ENCODE measurements at regions not wholly inside any gene's neighbourhood (a gene's known extent, or its start where the extent isn't known, plus 50 kb on each side); places are given as distances from the start of the nearest gene placed in this dataset.
A peak's percentile ranks its signal among the peaks of the same experiment; 100 is the strongest.

GRCh38 chr3:30522476-30522875 is 83.9 kb upstream of the TGFBR2 start:
- H3K27me3 ChIP-seq (ENCODE audit: control insufficient read depth, insufficient read depth, low read length): no peaks in the 10 kb centered on the region
- H3K14ac ChIP-seq (replicated peaks; ENCODE audit: low read depth, low read length): 0 out of 2 replicates have a peak overlapping the region, but pooled peaks have one; percentile 3
- WGBS, 2 experiments (ENCODE audit: extremely low coverage in 2 of 2, insufficient read length in 1 of 2): 87% methylated on average over 3 of the region's 8 CpGs; no CpG with 5 or more reads in 1 of the 2 experiments
- intact Hi-C loops (cut with micrococcal nuclease) (no loop called here), dilution Hi-C loops (cut with HindIII; ENCODE audit: low sequenced_read_pairs, unreplicated experiment) (no loop called here), in situ Hi-C loops (cut with MboI; ENCODE audit: low sequenced_read_pairs) (no loop called here)
- no peak overlapping the region for H2BK120ac ChIP-seq (ENCODE audit: low read depth, low read length)
- H2AFZ ChIP-seq (replicated peaks; ENCODE audit: low read length, poor library complexity): no peak overlapping the region
- CTCF ChIA-PET: no interaction called here
- H3K27ac ChIP-seq (ENCODE audit: insufficient read depth, low read length): no peak overlapping the region
- no peak overlapping the region for H3K23ac ChIP-seq (ENCODE audit: low read depth, low read length)
- H2BK15ac ChIP-seq (ENCODE audit: low read depth, low read length): no peak overlapping the region
- H3K79me1 ChIP-seq (ENCODE audit: low read depth in 1 of 2, low read length in 2 of 2): no peaks in the 10 kb centered on the region
- no peak overlapping the region for H3K56ac ChIP-seq (ENCODE audit: extremely low read depth, insufficient read depth, low read length)
- H3K4me2 ChIP-seq (ENCODE audit: low read depth, low read length): no peak overlapping the region
- H4K8ac ChIP-seq (ENCODE audit: low read depth in 2 of 2, low read length in 2 of 2): no peak overlapping the region
- peak overlapping the region; percentile 20; the same call in 1 of the 2 replicates for H2AK5ac ChIP-seq (ENCODE audit: low read depth, low read length)
- H3K4me1 ChIP-seq (ENCODE audit: control insufficient read depth, insufficient read depth, low read length): 0 out of 2 replicates have a peak, but pooled peaks cover 1% of the 10 kb centered on the region
- 0 out of 2 replicates have a peak, but pooled peaks cover 2% of the 10 kb centered on the region for H3K9me1 ChIP-seq (ENCODE audit: insufficient read depth, low read length)
- no peak overlapping the region for H3K4ac ChIP-seq (ENCODE audit: low read depth, low read length)
- H2AK9ac ChIP-seq (replicated peaks; ENCODE audit: low read depth, low read length, poor library complexity): no peak overlapping the region
- no peaks in the 10 kb centered on the region for H4K20me1 ChIP-seq (ENCODE audit: insufficient read depth, low read length)
- ATAC-seq (ENCODE audit: low read depth) (no peak), DNase-seq (no peak)
- H3K9me3 ChIP-seq (ENCODE audit: control insufficient read depth, insufficient read depth, low read length): no peaks in the 10 kb centered on the region
- no TSS peak for BruUV-seq (replicated peaks)
- no peaks in the 10 kb centered on the region for H3K36me3 ChIP-seq (ENCODE audit: control insufficient read depth, insufficient read depth, low read length)
- H2BK20ac ChIP-seq (ENCODE audit: low read depth, low read length): no peak overlapping the region
- POLR2A ChIA-PET (ENCODE audit: unreplicated experiment): no interaction called here
- no peak overlapping the region for H4K5ac ChIP-seq (ENCODE audit: low read depth, low read length)
- H3K4me3 ChIP-seq (ENCODE audit: insufficient read depth, low read depth, low read length): no peak overlapping the region
- H3K9ac ChIP-seq (ENCODE audit: low read depth, low read length): no peak overlapping the region
- TF ChIP-seq RFX5 (IDR thresholded peaks at IDR 0.05; ENCODE audit: low read depth, low read length) (no peak), MXI1 (IDR thresholded peaks at IDR 0.05; ENCODE audit: borderline replicate concordance, low read depth, low read length) (no peak), MAFK (IDR thresholded peaks at IDR 0.05; ENCODE audit: low read depth, low read length) (no peak), ELK1 (IDR thresholded peaks at IDR 0.05; ENCODE audit: borderline replicate concordance, low read depth, low read length) (no peak), MAZ (IDR thresholded peaks at IDR 0.05; ENCODE audit: borderline replicate concordance, low read depth, low read length) (no peak), NFE2L2 (IDR thresholded peaks at IDR 0.05; ENCODE audit: low read depth, low read length) (no peak)
- no peak overlapping the region for H3K18ac ChIP-seq (ENCODE audit: low read depth, low read length)
- no peak overlapping the region for H2BK5ac ChIP-seq (ENCODE audit: low read depth, low read length, poor library complexity, severe bottlenecking)
- H4K91ac ChIP-seq (ENCODE audit: insufficient read depth, low read depth, low read length): no peak overlapping the region

Measured in IMR-90 (cell line).